WTC11 (cell line): ENCODE measurements at regions not wholly inside any gene's neighbourhood (a gene's known extent, or its start where the extent isn't known, plus 50 kb on each side); places are given as distances from the start of the nearest gene placed in this dataset.
"Not testable (repeated sequence)": the region's sequence is repeated elsewhere in the genome, so short reads cannot be mapped to it uniquely, and the experiment has no call there.

Experiments
- ATAC-seq: fragments of 200-7000 bp; cut with Tn5 transposase; 2 replicates; pipeline ENCODE4 v1.10.0; 2021; ENCODE audit warnings: mild to moderate bottlenecking, moderate library complexity
- CTCF ChIA-PET: fragments of 300-600 bp; sonication (Branson Sonifier 250); formaldehyde crosslinking; loops from one replicate; lab custom pipeline; 2021; ENCODE audit warnings: antibody characterized with exemption; lab: Charles Lee
- POLR2A ChIA-PET: fragments of 350-600 bp; sonication (Branson Sonifier 250); formaldehyde crosslinking; loops from one replicate; lab custom pipeline; 2021; ENCODE audit warnings: antibody characterized with exemption; lab: Charles Lee
- DNase-seq: peaks from one replicate; pipeline ENCODE4 v3.0.0; 2021; ENCODE audit warnings: low spot score
- H3K27ac Mint-ChIP-seq: 2 replicates; pipeline ENCODE4 v1.8.0; 2021; ENCODE audit warnings: mixed read lengths
- H3K27me3 Mint-ChIP-seq: 2 replicates; pipeline ENCODE4 v1.8.0; 2021; ENCODE audit warnings: low read depth, mild to moderate bottlenecking, moderate library complexity, mixed read lengths
- H3K36me3 Mint-ChIP-seq: 2 replicates; pipeline ENCODE4 v1.8.0; 2021; ENCODE audit warnings: mixed read lengths
- H3K4me1 Mint-ChIP-seq: 2 replicates; pipeline ENCODE4 v1.8.0; 2022; ENCODE audit warnings: mixed read lengths
- H3K4me3 Mint-ChIP-seq: 2 replicates; pipeline ENCODE4 v1.8.0; 2021; ENCODE audit warnings: mild to moderate bottlenecking, moderate library complexity, mixed read lengths
- H3K9me3 Mint-ChIP-seq: 2 replicates; pipeline ENCODE4 v1.8.0; 2021; ENCODE audit warnings: mixed read lengths
- AR ChIP-seq: fragments of 250-450 bp; sonication (Bioruptor Pico); IDR thresholded peaks from 2 replicates; pipeline ENCODE4 v1.9.0; 2021; ENCODE audit warnings: mild to moderate bottlenecking
- ATF1 ChIP-seq: sonication (generic); formaldehyde crosslinking; IDR thresholded peaks from 2 replicates; pipeline ENCODE4 v1.8.1; 2023; ENCODE audit warnings: mild to moderate bottlenecking, moderate library complexity, missing genetic modification reagents
- FOXK1 ChIP-seq: sonication (generic); formaldehyde crosslinking; IDR thresholded peaks from 2 replicates; pipeline ENCODE4 v1.8.0; 2022; ENCODE audit warnings: mild to moderate bottlenecking, moderate library complexity, missing genetic modification reagents
- FOXP1 ChIP-seq: sonication (generic); formaldehyde crosslinking; IDR thresholded peaks from 2 replicates; pipeline ENCODE4 v1.8.0; 2022; ENCODE audit warnings: missing genetic modification reagents, mild to moderate bottlenecking, moderate library complexity, borderline replicate concordance
- GABPB1 ChIP-seq: sonication (generic); formaldehyde crosslinking; IDR thresholded peaks from 2 replicates; pipeline ENCODE4 v1.8.1; 2023; ENCODE audit warnings: mild to moderate bottlenecking, missing genetic modification reagents
- HMGA2 ChIP-seq: fragments of 250-450 bp; sonication (Bioruptor Pico); IDR thresholded peaks from 2 replicates; pipeline ENCODE4 v1.4.0; 2021; ENCODE audit warnings: mild to moderate bottlenecking, moderate library complexity
- MXD4 ChIP-seq: fragments of 250-450 bp; sonication (Bioruptor Pico); IDR thresholded peaks from 2 replicates; pipeline ENCODE4 v1.8.0; 2021; ENCODE audit warnings: mild to moderate bottlenecking, moderate library complexity, borderline replicate concordance
- RORB ChIP-seq: fragments of 250-450 bp; sonication (Bioruptor Pico); IDR thresholded peaks from 2 replicates; pipeline ENCODE4 v1.9.0; 2021; ENCODE audit warnings: mild to moderate bottlenecking
- SMAD3 ChIP-seq: sonication (generic); formaldehyde crosslinking; IDR thresholded peaks from 2 replicates; pipeline ENCODE4 v1.8.0; 2022; ENCODE audit warnings: missing genetic modification reagents, mild to moderate bottlenecking, borderline replicate concordance
- ZNF138 ChIP-seq: sonication (generic); formaldehyde crosslinking; conservative IDR thresholded peaks from 2 replicates; pipeline ENCODE4 v1.8.1; 2022; ENCODE audit warnings: mild to moderate bottlenecking, moderate library complexity, missing genetic modification reagents
- ZNF219 ChIP-seq: sonication (generic); formaldehyde crosslinking; IDR thresholded peaks from 2 replicates; pipeline ENCODE4 v1.8.0; 2023; ENCODE audit warnings: missing genetic modification reagents, mild to moderate bottlenecking, borderline replicate concordance
- ZNF317 ChIP-seq: sonication (generic); formaldehyde crosslinking; IDR thresholded peaks from 2 replicates; pipeline ENCODE4 v1.8.1; 2023; ENCODE audit warnings: low read depth, mild to moderate bottlenecking, moderate library complexity, missing genetic modification reagents, borderline replicate concordance
- ZNF396 ChIP-seq: fragments of 250-450 bp; sonication (Bioruptor Pico); IDR thresholded peaks from 2 replicates; pipeline ENCODE4 v1.8.0; 2021; ENCODE audit warnings: mild to moderate bottlenecking, moderate library complexity, borderline replicate concordance
- ZSCAN18 ChIP-seq: fragments of 250-450 bp; sonication (Bioruptor Pico); IDR thresholded peaks from 2 replicates; pipeline ENCODE4 v2.1.2; 2022; ENCODE audit warnings: mild to moderate bottlenecking, moderate library complexity
- TF ChIP-seq, protein P1 (sequence below): sonication (generic); formaldehyde crosslinking; IDR thresholded peaks from 2 replicates; pipeline ENCODE4 v1.8.0; 2022; ENCODE audit warnings: mild to moderate bottlenecking, missing genetic modification reagents
- TF ChIP-seq, protein P2 (sequence below): sonication (generic); formaldehyde crosslinking; IDR thresholded peaks from 2 replicates; pipeline ENCODE4 v1.8.1; 2023; ENCODE audit warnings: mild to moderate bottlenecking, moderate library complexity, missing genetic modification reagents
- TF ChIP-seq, protein P3 (sequence below): fragments of 250-450 bp; sonication (Bioruptor Pico); IDR thresholded peaks from 2 replicates; pipeline ENCODE4 v1.9.0; 2021; ENCODE audit warnings: mild to moderate bottlenecking
- TF ChIP-seq, protein P4 (sequence below): sonication (generic); formaldehyde crosslinking; IDR thresholded peaks from 2 replicates; pipeline ENCODE4 v1.8.1; 2023; ENCODE audit warnings: mild to moderate bottlenecking, missing genetic modification reagents
- TF ChIP-seq, protein P5 (sequence below): sonication (generic); formaldehyde crosslinking; conservative IDR thresholded peaks from 2 replicates; pipeline ENCODE4 v1.8.1; 2023; ENCODE audit warnings: mild to moderate bottlenecking, low read depth, missing genetic modification reagents, moderate library complexity
- TF ChIP-seq, protein P6 (sequence below): sonication (generic); formaldehyde crosslinking; IDR thresholded peaks from 2 replicates; pipeline ENCODE4 v1.8.0; 2022; ENCODE audit warnings: mild to moderate bottlenecking, missing genetic modification reagents

- TF ChIP-seq FOXP1 (CRISPR knock-in tag) (no peak), FOXK1 (CRISPR knock-in tag) (no peak), SMAD3 (no peak), RORB (no peak), ZNF138 (CRISPR knock-in tag) (no peak)
These were observed 200.2 kb downstream of the TOX3 start (continued) for GRCh38 chr16:52346709-52347108.

- ATAC-seq, H3K4me1 Mint-ChIP-seq, H3K27ac Mint-ChIP-seq, DNase-seq, H3K4me3 Mint-ChIP-seq, CTCF ChIA-PET, H3K27me3 Mint-ChIP-seq, POLR2A ChIA-PET: not testable (repeated sequence)
- Mint-ChIP-seq H3K36me3 (peaks cover 32% of the 10 kb centered on the region), H3K9me3 (peaks cover 44% of the 10 kb centered on the region)
These were observed 213.3 kb downstream of the TOX3 start for GRCh38 chr16:52333673-52334072.

- Mint-ChIP-seq H3K4me3 (no peak overlapping the region), H3K36me3 (no peaks in the 10 kb centered on the region), H3K9me3 (peaks cover 7% of the 10 kb centered on the region; the same call in 1 of the 2 replicates), H3K27ac (no peak overlapping the region), H3K27me3 (peaks cover 3% of the 10 kb centered on the region; the same call in 1 of the 2 replicates), H3K4me1 (peaks cover 18% of the 10 kb centered on the region)
- ATAC-seq (no peak), DNase-seq (no peak)
- TF ChIP-seq HMGA2 (CRISPR knock-in tag) = no peak
- TF ChIP-seq, protein P1, sequence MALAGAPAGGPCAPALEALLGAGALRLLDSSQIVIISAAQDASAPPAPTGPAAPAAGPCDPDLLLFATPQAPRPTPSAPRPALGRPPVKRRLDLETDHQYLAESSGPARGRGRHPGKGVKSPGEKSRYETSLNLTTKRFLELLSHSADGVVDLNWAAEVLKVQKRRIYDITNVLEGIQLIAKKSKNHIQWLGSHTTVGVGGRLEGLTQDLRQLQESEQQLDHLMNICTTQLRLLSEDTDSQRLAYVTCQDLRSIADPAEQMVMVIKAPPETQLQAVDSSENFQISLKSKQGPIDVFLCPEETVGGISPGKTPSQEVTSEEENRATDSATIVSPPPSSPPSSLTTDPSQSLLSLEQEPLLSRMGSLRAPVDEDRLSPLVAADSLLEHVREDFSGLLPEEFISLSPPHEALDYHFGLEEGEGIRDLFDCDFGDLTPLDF (CRISPR knock-in tag) = no peak
- no peak for TF ChIP-seq ZNF219 (CRISPR knock-in tag)
- TF ChIP-seq, protein P2, sequence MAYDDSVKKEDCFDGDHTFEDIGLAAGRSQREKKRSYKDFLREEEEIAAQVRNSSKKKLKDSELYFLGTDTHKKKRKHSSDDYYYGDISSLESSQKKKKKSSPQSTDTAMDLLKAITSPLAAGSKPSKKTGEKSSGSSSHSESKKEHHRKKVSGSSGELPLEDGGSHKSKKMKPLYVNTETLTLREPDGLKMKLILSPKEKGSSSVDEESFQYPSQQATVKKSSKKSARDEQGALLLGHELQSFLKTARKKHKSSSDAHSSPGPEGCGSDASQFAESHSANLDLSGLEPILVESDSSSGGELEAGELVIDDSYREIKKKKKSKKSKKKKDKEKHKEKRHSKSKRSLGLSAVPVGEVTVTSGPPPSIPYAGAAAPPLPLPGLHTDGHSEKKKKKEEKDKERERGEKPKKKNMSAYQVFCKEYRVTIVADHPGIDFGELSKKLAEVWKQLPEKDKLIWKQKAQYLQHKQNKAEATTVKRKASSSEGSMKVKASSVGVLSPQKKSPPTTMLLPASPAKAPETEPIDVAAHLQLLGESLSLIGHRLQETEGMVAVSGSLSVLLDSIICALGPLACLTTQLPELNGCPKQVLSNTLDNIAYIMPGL (CRISPR knock-in tag) = no peak
- TF ChIP-seq, protein P3, sequence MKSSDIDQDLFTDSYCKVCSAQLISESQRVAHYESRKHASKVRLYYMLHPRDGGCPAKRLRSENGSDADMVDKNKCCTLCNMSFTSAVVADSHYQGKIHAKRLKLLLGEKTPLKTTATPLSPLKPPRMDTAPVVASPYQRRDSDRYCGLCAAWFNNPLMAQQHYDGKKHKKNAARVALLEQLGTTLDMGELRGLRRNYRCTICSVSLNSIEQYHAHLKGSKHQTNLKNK (CRISPR knock-in tag) = no peak
- no peak for TF ChIP-seq ZNF396 (CRISPR knock-in tag)
- no peak for TF ChIP-seq AR (CRISPR knock-in tag)
- no peak for TF ChIP-seq FOXK1 (CRISPR knock-in tag)
- TF ChIP-seq, protein P4, sequence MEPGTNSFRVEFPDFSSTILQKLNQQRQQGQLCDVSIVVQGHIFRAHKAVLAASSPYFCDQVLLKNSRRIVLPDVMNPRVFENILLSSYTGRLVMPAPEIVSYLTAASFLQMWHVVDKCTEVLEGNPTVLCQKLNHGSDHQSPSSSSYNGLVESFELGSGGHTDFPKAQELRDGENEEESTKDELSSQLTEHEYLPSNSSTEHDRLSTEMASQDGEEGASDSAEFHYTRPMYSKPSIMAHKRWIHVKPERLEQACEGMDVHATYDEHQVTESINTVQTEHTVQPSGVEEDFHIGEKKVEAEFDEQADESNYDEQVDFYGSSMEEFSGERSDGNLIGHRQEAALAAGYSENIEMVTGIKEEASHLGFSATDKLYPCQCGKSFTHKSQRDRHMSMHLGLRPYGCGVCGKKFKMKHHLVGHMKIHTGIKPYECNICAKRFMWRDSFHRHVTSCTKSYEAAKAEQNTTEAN = no peak
- no peak for TF ChIP-seq ZNF317
- TF ChIP-seq ZSCAN18 (CRISPR knock-in tag) = no peak
- no peak for TF ChIP-seq MXD4 (CRISPR knock-in tag)
- TF ChIP-seq, protein P5, sequence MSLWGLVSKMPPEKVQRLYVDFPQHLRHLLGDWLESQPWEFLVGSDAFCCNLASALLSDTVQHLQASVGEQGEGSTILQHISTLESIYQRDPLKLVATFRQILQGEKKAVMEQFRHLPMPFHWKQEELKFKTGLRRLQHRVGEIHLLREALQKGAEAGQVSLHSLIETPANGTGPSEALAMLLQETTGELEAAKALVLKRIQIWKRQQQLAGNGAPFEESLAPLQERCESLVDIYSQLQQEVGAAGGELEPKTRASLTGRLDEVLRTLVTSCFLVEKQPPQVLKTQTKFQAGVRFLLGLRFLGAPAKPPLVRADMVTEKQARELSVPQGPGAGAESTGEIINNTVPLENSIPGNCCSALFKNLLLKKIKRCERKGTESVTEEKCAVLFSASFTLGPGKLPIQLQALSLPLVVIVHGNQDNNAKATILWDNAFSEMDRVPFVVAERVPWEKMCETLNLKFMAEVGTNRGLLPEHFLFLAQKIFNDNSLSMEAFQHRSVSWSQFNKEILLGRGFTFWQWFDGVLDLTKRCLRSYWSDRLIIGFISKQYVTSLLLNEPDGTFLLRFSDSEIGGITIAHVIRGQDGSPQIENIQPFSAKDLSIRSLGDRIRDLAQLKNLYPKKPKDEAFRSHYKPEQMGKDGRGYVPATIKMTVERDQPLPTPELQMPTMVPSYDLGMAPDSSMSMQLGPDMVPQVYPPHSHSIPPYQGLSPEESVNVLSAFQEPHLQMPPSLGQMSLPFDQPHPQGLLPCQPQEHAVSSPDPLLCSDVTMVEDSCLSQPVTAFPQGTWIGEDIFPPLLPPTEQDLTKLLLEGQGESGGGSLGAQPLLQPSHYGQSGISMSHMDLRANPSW = no peak
- no peak for TF ChIP-seq ATF1
- TF ChIP-seq, protein P6, sequence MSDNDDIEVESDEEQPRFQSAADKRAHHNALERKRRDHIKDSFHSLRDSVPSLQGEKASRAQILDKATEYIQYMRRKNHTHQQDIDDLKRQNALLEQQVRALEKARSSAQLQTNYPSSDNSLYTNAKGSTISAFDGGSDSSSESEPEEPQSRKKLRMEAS (CRISPR knock-in tag) = no peak
- TF ChIP-seq GABPB1 (CRISPR knock-in tag) = no peak
- CTCF ChIA-PET = no interaction called here
- POLR2A ChIA-PET = no interaction called here
These were observed 226.0 kb downstream of the TOX3 start for GRCh38 chr16:52320930-52321439.
